ENCODE measurements at regions not wholly inside any gene's neighbourhood (a gene's known extent, or its start where the extent isn't known, plus 50 kb on each side); places are given as distances from the start of the nearest gene placed in this dataset.
"Not testable (repeated sequence)": the region's sequence is repeated elsewhere in the genome, so short reads cannot be mapped to it uniquely, and the experiment has no call there.

- DNase-seq (ENCODE audit: low read depth): no peak
Observed at GRCh38 chr6:147667082-147667481, 158.6 kb downstream of the SAMD5 start.

DNA sequence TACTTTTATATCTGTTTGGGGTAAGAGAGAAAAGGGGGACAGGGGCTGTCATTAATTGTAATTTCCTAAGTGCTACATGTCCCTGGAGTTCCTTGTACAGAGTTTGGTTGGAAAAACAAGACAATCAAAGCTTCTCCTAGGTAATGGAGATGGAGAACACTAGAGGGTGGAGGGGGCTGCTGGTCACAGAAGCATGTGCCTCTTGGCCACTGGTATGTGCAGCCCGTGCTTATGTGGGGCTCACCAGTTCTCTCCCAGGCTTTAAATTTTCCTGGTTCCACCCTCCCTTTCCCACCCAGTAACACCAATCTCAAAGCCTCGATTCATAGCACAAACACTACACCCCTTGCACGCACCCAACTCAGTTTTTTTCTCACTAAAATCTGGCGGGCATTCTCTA, 165.6 kb downstream of the SAMD5 start:
- no peak for DNase-seq (ENCODE audit: low read depth)

DNA sequence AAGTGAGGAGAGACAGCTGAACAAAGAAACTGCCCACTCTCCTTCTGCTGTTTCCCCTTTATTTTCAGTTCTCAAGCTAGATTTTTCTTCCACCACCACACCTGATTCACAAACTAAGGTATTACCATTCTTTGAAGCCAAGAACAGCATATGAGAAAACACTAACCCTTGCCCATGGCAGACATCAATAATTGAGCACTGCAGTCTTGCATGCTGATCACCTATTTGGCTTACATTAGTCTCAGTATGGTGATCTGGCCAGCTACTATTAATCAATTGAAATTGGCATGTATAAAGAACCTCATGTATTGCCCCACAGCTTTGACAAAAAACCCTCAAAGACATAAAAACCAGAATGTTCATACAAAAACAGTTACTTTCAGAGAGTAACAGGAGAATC, 166.3 kb downstream of the SAMD5 start:
- no peak for DNase-seq (ENCODE audit: low read depth)

GRCh38 chr6:147675281-147675680, 166.8 kb downstream of the SAMD5 start:
- no peak for DNase-seq (ENCODE audit: low read depth)

GRCh38 chr6:147676495-147677199, 168.2 kb downstream of the SAMD5 start:
- no peak for DNase-seq (ENCODE audit: low read depth)

DNA sequence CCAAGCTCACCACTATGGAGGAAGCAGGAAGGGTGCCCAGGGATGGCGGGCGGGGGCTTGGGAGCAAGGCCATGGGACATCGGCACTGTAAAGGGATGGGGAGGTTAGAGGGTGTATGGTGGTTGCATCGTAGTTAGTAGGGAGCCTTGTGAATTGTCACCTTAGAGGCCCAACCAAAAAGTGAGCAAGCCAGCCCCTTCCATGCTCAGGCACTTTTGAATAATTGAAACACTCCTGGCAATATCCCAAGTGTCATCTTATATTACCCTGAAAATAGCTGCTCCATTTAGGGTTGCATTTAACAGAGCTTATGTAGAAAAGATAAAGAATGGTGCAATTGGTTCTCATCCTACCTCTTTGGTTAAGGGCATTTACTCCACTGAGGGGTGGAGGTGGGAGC, 169.2 kb downstream of the SAMD5 start:
- DNase-seq (ENCODE audit: low read depth): no peak

DNA sequence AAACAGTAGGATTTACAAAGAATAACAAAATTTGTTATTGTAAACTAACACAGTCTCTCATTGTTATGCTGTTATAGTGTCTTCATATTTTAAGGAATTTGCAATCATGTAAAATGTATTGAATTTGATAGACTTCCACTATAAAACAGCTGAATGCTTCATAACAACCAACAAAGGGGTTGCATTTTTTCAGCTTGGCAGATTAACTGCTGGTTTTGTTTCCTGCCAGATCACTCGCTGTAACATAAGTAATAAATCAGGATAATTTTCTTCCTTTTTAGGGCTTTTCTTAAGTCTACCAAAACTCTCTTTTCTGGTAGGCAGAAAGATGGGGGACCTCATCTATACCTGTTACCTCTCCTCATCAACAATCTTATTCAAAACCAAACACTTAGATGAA, 169.8 kb downstream of the SAMD5 start:
- no peak for DNase-seq (ENCODE audit: low read depth)

DNA sequence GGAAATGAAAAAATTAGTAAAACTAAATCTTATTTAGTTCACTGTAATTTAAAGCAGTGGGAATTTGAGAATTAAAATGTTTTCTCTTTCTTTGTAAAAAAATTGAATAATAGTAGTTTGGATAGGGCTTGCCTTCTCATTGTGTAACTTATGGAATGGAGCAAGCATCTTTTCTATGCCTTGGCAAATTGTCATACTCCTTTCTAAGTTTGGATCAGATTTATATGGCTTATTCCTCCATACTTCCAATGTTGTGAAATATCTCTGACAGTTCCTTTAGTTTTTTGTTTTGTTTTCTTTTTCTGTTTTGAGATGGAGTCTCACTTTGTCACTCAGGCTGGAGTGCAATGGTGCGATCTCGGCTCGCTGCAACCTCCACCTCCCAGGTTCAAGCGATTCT, 176.4 kb downstream of the SAMD5 start:
- DNase-seq (ENCODE audit: low read depth): no peak

DNA sequence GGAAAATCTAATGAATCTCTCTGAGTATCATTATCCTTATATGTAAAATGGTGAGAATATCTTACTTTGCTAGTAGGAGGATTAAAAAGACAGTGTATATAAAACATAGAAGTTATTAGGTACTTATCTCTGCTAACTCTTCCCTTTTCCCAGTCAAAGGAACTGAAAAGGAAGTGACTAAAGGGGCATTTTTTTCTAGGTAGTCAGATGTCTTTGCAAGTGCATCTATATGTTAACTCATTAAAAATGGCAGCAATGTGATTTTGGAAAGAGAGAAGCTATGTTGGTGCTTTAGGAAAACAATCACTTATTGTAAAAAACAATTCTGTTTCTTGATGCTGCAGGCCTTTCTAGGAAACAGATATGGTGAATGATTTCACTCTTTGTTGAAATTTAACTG, 180.9 kb downstream of the SAMD5 start:
- DNase-seq (ENCODE audit: low read depth): no peak

DNA sequence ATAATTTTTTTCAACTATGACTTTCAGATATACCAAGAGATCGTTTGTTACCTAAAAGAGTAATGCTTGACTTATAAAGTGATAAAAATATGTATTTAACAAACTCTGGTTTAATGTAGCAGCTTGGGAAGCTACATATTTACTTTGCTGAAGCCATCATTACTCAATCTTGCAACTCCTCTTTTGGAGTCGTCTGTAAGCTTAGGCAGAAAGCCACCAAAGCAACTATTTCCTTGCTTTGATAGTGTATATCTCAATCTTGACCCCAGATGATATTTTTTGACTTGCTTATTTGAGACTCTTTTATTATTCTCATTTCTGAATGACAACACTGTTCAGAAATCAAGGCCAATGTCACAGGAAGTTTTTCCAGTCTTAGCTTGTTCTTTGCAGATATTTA, 183.0 kb downstream of the SAMD5 start:
- no peak for DNase-seq (ENCODE audit: low read depth)

DNA sequence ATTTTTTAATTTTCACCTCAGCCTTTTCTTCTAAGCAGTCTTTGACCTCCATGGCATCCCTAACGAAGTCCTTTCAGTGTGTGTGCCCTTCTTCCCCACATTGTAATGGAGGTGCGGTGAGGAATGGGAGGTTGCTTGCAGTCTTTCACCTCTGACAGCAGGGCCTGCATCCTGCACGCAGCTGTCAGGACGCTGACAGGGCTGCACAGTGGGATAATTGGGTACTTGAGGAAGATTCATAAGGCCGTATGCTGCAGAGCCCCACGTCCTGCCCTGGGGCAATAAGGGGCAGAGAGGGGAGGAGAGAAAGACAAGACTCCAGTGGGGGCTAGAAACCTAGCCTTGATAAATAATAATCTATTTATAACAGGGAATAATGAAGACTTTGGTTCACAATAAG, 184.7 kb downstream of the SAMD5 start:
- no peak for DNase-seq (ENCODE audit: low read depth)

GRCh38 chr6:147694556-147694955, 186.1 kb downstream of the SAMD5 start:
- not testable (repeated sequence) for DNase-seq (ENCODE audit: low read depth)

DNA sequence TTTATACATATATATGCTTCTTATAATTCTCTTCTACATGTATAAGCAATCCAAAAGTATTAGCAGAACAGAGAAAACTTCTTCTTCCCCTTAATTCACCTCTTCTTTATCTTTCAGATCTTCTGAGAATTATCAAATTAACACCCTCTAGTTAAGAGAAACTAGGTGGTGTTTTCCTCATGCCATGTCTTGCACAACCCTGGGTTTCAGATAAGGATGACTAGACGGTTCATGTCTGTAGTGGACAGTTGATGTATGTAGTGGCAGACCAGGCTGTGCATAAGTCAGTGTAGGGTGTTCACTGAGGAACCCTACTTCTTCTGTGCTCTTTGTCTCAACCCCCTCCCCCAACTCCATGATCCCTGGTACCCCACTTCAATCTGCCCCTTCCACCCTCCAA, 187.3 kb downstream of the SAMD5 start:
- DNase-seq (ENCODE audit: low read depth): no peak

DNA sequence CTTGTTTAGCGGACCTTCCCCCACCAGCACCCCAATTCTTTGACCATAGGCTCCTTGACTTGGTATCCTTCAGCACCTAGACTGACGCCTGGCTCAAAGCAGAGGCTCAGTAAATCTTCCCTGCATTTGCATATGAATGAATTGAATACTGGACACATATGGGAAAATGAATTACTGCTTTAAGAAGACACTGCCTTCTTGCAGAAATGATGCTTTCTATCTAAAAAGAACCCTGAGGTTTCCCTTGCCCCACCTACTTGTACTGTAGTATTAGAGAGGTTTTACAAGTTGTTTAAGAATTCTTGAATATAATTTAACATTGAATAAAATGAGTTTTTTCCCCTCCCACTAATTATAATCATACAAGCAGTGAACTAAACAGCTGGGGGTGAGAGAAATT, 190.7 kb downstream of the SAMD5 start:
- DNase-seq (ENCODE audit: low read depth): no peak

GRCh38 chr6:147699637-147700036, 191.1 kb downstream of the SAMD5 start:
- no peak for DNase-seq (ENCODE audit: low read depth)

- no peak for DNase-seq (ENCODE audit: low read depth)
Observed at GRCh38 chr6:147700436-147701209, 192.1 kb downstream of the SAMD5 start.

GRCh38 chr6:147704691-147705090, 196.2 kb downstream of the SAMD5 start:
- DNase-seq (ENCODE audit: low read depth): no peak

DNA sequence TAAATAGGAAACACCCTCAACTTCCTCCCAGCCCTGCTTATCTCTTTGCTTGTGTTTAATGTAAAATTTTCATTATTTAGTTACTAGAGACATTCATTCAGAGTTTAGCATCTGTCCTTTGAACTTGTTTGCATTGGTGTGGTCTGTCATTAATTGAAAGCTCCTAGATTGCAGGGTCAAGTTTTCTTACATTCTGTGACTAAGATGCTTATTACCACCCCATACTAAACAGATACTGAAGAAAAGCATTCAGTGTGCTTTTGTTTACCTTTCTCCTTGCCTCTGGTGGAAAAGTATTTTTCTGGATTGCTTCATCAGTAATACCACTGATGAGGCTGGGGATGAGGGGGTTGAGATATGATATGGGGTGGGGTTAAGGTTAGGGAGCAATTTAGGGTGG, 199.0 kb downstream of the SAMD5 start:
- DNase-seq (ENCODE audit: low read depth): no peak

- DNase-seq (ENCODE audit: low read depth): no peak
Observed at GRCh38 chr6:147708170-147708569, 199.7 kb downstream of the SAMD5 start.

DNA sequence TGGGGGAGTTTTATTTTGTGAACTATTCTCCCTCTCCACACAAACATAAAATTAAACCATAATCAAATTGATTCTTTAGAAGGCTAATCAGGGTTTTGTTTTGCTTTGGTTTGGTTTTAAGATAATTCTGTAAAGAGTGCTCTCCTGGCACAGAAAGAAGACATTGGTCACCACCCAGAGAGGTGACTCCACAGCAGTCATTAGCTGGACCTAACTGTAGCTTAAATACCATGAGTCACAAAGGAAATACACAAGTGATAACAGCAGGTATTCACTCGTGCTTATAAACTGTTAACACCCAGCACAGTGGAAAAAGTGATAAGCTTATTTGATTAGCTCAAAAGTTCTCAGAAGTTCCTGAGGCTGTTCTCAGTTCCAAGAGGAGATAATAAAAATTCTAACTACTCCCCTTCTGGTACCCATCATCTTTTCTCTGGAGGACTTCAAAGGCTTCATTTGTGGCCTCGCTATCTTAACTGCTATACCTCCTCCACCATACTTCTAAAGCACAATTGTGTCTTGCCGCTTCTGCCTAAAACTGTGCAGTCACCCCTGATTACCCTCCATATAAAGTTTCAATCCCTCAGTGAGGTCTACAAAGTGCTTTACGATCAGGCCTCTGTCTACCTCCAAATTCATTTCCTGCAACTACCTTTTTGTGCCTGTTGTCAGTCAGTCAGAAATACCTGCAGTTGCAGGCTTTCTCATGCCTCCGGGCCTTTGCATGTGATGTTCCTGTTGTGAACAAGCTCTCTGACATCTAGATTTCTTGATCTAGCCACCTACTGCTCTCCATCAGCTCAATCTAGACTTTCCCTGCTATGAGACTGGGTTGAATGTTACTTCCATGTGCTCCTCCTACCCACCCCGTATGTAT, 201.1 kb downstream of the SAMD5 start:
- no peak for DNase-seq (ENCODE audit: low read depth)

GRCh38 chr6:147710890-147711289, 202.4 kb downstream of the SAMD5 start:
- no peak for DNase-seq (ENCODE audit: low read depth)

- no peak for DNase-seq (ENCODE audit: low read depth)
Observed at GRCh38 chr6:147711476-147711875, 203.0 kb downstream of the SAMD5 start.

- no peak for DNase-seq (ENCODE audit: low read depth)
Observed at GRCh38 chr6:147712841-147713240, 204.4 kb downstream of the SAMD5 start.

Data from forelimb muscle (tissue), 1 donor.